SH-SY5Y (cell line): ENCODE measurements at regions not wholly inside any gene's neighbourhood (a gene's known extent, or its start where the extent isn't known, plus 50 kb on each side); places are given as distances from the start of the nearest gene placed in this dataset.

Experiments
- GATA2 ChIP-seq: IDR thresholded peaks from 2 replicates; pipeline ENCODE4 v1.6.1; 2011; ENCODE audit warnings: mild to moderate bottlenecking, low read depth, low read length
- GATA3 ChIP-seq: IDR thresholded peaks from 2 replicates; pipeline ENCODE4 v1.6.1; 2011; ENCODE audit warnings: low read depth, mild to moderate bottlenecking, low read length, moderate library complexity

DNA sequence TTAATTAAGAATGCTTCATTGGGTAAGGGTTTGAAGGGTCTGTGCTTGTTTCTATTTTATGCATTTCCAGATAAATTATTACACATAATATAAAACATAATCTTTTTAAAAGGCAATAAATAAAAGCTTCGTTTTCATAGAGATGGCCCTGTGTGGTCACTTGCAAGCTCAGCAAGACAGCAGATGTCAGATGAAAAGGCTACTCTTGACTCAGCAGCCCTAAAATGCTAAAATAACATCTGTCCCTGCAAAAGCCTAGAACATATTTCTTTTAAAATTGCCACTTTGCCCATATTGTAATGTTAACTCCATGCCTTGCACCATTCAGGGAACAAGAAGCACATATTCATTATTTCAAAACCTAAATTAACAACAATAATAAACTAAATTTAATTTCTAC is 349.4 kb downstream of the CNTN3 start:
- no peak for TF ChIP-seq GATA2
- no peak for TF ChIP-seq GATA3
